Gastrocnemius medialis (tissue), 4 donors: ENCODE measurements at regions not wholly inside any gene's neighbourhood (a gene's known extent, or its start where the extent isn't known, plus 50 kb on each side); places are given as distances from the start of the nearest gene placed in this dataset.

Source experiments
- CTCF ChIP-seq, 5 experiments: fragments of 450-650 bp in 3 of 5; fragments of 200-600 bp in 2 of 5; sonication (generic) in 2 of 5; IDR thresholded peaks in 4 of 5; conservative IDR thresholded peaks in 1 of 5; 1 replicate in 4 of 5; 2 replicates in 1 of 5; pipeline ENCODE4 v1.5.1; 2016 to 2019; ENCODE audit warnings: antibody characterized with exemption in 5 of 5, mild to moderate bottlenecking in 3 of 5, moderate library complexity in 3 of 5
- POLR2A ChIP-seq, 2 donors: fragments of 450-650 bp; IDR thresholded peaks; one replicate each; pipeline ENCODE4 v1.6.1; 2017; ENCODE audit warnings: antibody characterized with exemption in 2 of 2, mild to moderate bottlenecking in 2 of 2, moderate library complexity in 2 of 2

- TF ChIP-seq CTCF (IDR thresholded peaks at IDR 0.05 in 4 of 5, conservative IDR thresholded peaks at IDR 0.05 in 1 of 5) (no peak), POLR2A (IDR thresholded peaks at IDR 0.05) (no peak)
These were observed 159.3 kb downstream of the BRD1 start for GRCh38 chr22:49668402-49668801.
